ENCODE measurements at regions not wholly inside any gene's neighbourhood (a gene's known extent, or its start where the extent isn't known, plus 50 kb on each side); places are given as distances from the start of the nearest gene placed in this dataset.

DNA sequence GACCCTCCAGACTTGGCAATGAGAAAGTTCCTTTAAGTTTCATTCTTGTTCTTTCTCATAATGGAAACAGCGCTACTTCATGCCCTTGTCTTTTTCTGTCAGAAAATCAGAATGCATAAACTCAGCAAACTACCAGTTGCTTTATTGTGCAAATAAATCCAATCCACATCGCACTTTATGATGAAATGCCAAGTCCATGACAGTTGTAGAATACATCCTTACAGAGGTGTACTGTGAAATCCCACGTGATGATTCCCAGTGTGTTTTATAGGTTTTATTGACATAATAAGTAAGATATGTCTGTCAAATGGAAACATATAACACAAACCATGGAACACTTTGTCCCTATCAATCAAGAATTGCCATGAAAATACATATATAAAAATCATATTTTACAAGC lies 295.0 kb downstream of the PCDH7 start:
- H2AFZ ChIP-seq (ENCODE audit: low read length) = no peak overlapping the region
- H4K5ac ChIP-seq (ENCODE audit: insufficient read length, low read depth, low read length) = no peak overlapping the region
- no peak overlapping the region for H2BK20ac ChIP-seq (ENCODE audit: low read depth, low read length, poor library complexity, severe bottlenecking)
- no peak overlapping the region for H3K18ac ChIP-seq (ENCODE audit: insufficient read length, low read depth, low read length)
- H3K4me2 ChIP-seq (ENCODE audit: insufficient read depth, insufficient read length, low read length) = no peak overlapping the region
- DNase-seq = no peak
- TF ChIP-seq, protein P1, sequence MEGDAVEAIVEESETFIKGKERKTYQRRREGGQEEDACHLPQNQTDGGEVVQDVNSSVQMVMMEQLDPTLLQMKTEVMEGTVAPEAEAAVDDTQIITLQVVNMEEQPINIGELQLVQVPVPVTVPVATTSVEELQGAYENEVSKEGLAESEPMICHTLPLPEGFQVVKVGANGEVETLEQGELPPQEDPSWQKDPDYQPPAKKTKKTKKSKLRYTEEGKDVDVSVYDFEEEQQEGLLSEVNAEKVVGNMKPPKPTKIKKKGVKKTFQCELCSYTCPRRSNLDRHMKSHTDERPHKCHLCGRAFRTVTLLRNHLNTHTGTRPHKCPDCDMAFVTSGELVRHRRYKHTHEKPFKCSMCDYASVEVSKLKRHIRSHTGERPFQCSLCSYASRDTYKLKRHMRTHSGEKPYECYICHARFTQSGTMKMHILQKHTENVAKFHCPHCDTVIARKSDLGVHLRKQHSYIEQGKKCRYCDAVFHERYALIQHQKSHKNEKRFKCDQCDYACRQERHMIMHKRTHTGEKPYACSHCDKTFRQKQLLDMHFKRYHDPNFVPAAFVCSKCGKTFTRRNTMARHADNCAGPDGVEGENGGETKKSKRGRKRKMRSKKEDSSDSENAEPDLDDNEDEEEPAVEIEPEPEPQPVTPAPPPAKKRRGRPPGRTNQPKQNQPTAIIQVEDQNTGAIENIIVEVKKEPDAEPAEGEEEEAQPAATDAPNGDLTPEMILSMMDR (conservative IDR thresholded peaks at IDR 0.05) = no peak
- no peaks in the 10 kb centered on the region for H3K79me2 ChIP-seq (ENCODE audit: insufficient read depth, low read length)
- H3K27ac ChIP-seq (ENCODE audit: insufficient read length, low read depth, low read length) = no peak overlapping the region
- H2BK120ac ChIP-seq (ENCODE audit: low read depth, low read length, poor library complexity, severe bottlenecking) = no peak overlapping the region
- no peaks in the 10 kb centered on the region for H3K9me3 ChIP-seq (ENCODE audit: control insufficient read depth, low read depth, low read length)
- Mint-ChIP-seq H3K27ac (no peak overlapping the region), H3K4me1 (peaks cover 0 to 5% of the 10 kb centered on the region in 2 experiments; a peak in 3 of 4 replicates), H3K36me3 (ENCODE audit: insufficient read depth in 1 of 3, low read depth in 3 of 3) (no peaks in the 10 kb centered on the region), H3K4me3 (no peak overlapping the region), H3K9me3 (no peaks in the 10 kb centered on the region), H3K27me3 (ENCODE audit: low read depth) (no peaks in the 10 kb centered on the region)
- no peak overlapping the region for H2BK12ac ChIP-seq (ENCODE audit: insufficient read length, low read depth, low read length)
- H3K56ac ChIP-seq (ENCODE audit: insufficient read length, low read depth, low read length) = no peak overlapping the region
- H2AK5ac ChIP-seq (ENCODE audit: insufficient read length, low read length) = no peak overlapping the region
- no peak overlapping the region for H2BK15ac ChIP-seq (ENCODE audit: low read depth, low read length)
- no peak overlapping the region for H3K4ac ChIP-seq (ENCODE audit: low read depth, low read length)
- no peaks in the 10 kb centered on the region for H3K4me1 ChIP-seq (ENCODE audit: insufficient read depth, low read length)
- H4K91ac ChIP-seq (ENCODE audit: insufficient read length, low read depth, low read length) = no peak overlapping the region
- no peaks in the 10 kb centered on the region for H3K23me2 ChIP-seq (ENCODE audit: insufficient read length, low read depth, low read length, poor library complexity, severe bottlenecking)
- H3K9ac ChIP-seq (ENCODE audit: extremely low read depth, insufficient read length, low read length) = no peak overlapping the region
- no CpG with 5 or more reads among the region's 3 CpGs for WGBS (ENCODE audit: extremely low coverage, insufficient read length, low lambda C conversion rate)
- H3K14ac ChIP-seq (ENCODE audit: insufficient read depth, low read length) = no peak overlapping the region
- no peak overlapping the region for H3K23ac ChIP-seq (ENCODE audit: insufficient read length, low read depth, low read length)
- no peaks in the 10 kb centered on the region for H3K79me1 ChIP-seq (ENCODE audit: insufficient read depth, low read depth, low read length, poor library complexity, severe bottlenecking)
- no peaks in the 10 kb centered on the region for H4K20me1 ChIP-seq (ENCODE audit: control insufficient read depth, insufficient read depth, insufficient read length)
- H2BK5ac ChIP-seq (ENCODE audit: insufficient read length, low read length) = no peak overlapping the region
- H4K8ac ChIP-seq (replicated peaks; ENCODE audit: insufficient read length, low read depth, low read length) = no peak overlapping the region
- no peak overlapping the region for H3T11ph ChIP-seq (ENCODE audit: low read length)
- no peaks in the 10 kb centered on the region for H3K27me3 ChIP-seq (ENCODE audit: insufficient read depth, low read length)

All from H9 (cell line).